Gastroesophageal sphincter (tissue), 4 donors: ENCODE measurements at regions not wholly inside any gene's neighbourhood (a gene's known extent, or its start where the extent isn't known, plus 50 kb on each side); places are given as distances from the start of the nearest gene placed in this dataset.

Source experiments
- ATAC-seq: fragments of 150-250 bp; one replicate; pipeline ENCODE4 v1.9.1; 2016; ENCODE audit warnings: mild to moderate bottlenecking, moderate library complexity
- H3K27ac ChIP-seq, 4 donors: fragments of 200-600 bp; sonication (generic) in 3 of 4; 1 replicate in 3 of 4; 2 replicates in 1 of 4; pipeline ENCODE4 v1.5.1; 2016 to 2019
- H3K27me3 ChIP-seq: fragments of 200-600 bp; sonication (generic); one replicate; pipeline ENCODE4 v1.5.1; 2019
- H3K36me3 ChIP-seq, 2 donors: fragments of 200-600 bp; sonication (generic); one replicate each; pipeline ENCODE4 v1.5.1; 2019; ENCODE audit warnings: control low read depth in 1 of 2
- H3K4me1 ChIP-seq, 3 donors: fragments of 200-600 bp; sonication (generic); 1 replicate in 2 of 3; 2 replicates in 1 of 3; pipeline ENCODE4 v1.5.1; 2016 to 2019; ENCODE audit warnings: control low read depth in 2 of 3
- H3K4me3 ChIP-seq, 2 donors: fragments of 200-600 bp; sonication (generic); one replicate each; pipeline ENCODE4 v1.5.1; 2019; ENCODE audit warnings: mild to moderate bottlenecking in 1 of 2, moderate library complexity in 1 of 2
- H3K9me3 ChIP-seq, 3 donors: fragments of 200-600 bp; sonication (generic); one replicate each; pipeline ENCODE4 v1.5.1; 2017 to 2019; ENCODE audit warnings: control low read depth in 2 of 3
- CTCF ChIP-seq, 4 experiments: fragments of 200-600 bp in 2 of 4; fragments of 450-650 bp in 2 of 4; sonication (generic) in 1 of 4; IDR thresholded peaks; one replicate each; pipeline ENCODE4 v1.5.1; 2017 to 2019; ENCODE audit warnings: antibody characterized with exemption in 4 of 4, mild to moderate bottlenecking in 2 of 4, moderate library complexity in 2 of 4
- EP300 ChIP-seq: sonication (generic); formaldehyde crosslinking; IDR thresholded peaks from one replicate; pipeline ENCODE4 v1.6.1; 2017; ENCODE audit warnings: antibody characterized with exemption, mild to moderate bottlenecking
- POLR2A ChIP-seq, 2 donors: fragments of 450-650 bp; IDR thresholded peaks; one replicate each; pipeline ENCODE4 v1.6.1; 2017; ENCODE audit warnings: antibody characterized with exemption in 2 of 2, mild to moderate bottlenecking in 2 of 2, moderate library complexity in 1 of 2
- POLR2AphosphoS5 ChIP-seq: sonication (generic); formaldehyde crosslinking; IDR thresholded peaks from one replicate; pipeline ENCODE4 v1.6.1; 2017; ENCODE audit warnings: antibody characterized with exemption
- WGBS, 2 donors: methylation state at CpG; one replicate each; pipeline ENCODE4 v1.1.5; 2018; ENCODE audit warnings: low coverage in 1 of 2; 5-methylcytosine and 5-hydroxymethylcytosine counted together

- no peak overlapping the region for H3K27ac ChIP-seq
- WGBS, 2 donors: 70 to 93% methylated on average over 5 of the region's 5 CpGs
- TF ChIP-seq EP300 (no peak), POLR2AphosphoS5 (no peak), CTCF (IDR thresholded peaks at IDR 0.05) (no peak), POLR2A (IDR thresholded peaks at IDR 0.05) (no peak)
Observed at GRCh38 chr12:24479131-24479530, 469.8 kb downstream of the BCAT1 start.

GRCh38 chr12:24478254-24478653 is 470.6 kb downstream of the BCAT1 start:
- Histone ChIP-seq H3K4me3 (no peak overlapping the region), H3K36me3 (no peaks in the 10 kb centered on the region), H3K4me1 (no peaks in the 10 kb centered on the region), H3K27ac (no peak overlapping the region), H3K27me3 (no peaks in the 10 kb centered on the region), H3K9me3 (no peaks in the 10 kb centered on the region)
- WGBS, 2 donors: 92 to 95% methylated on average over 1 of the region's 1 CpG
- no peak for TF ChIP-seq CTCF (IDR thresholded peaks at IDR 0.05)
- TF ChIP-seq POLR2AphosphoS5: no peak
- TF ChIP-seq EP300: no peak
- TF ChIP-seq POLR2A (IDR thresholded peaks at IDR 0.05): no peak
- ATAC-seq: no peak

More at GRCh38 chr12:24479131-24479530, 469.8 kb downstream of the BCAT1 start:
- no peaks in the 10 kb centered on the region for H3K27me3 ChIP-seq
- no peaks in the 10 kb centered on the region for H3K9me3 ChIP-seq
- no peak overlapping the region for H3K4me3 ChIP-seq
- H3K36me3 ChIP-seq: no peaks in the 10 kb centered on the region
- H3K4me1 ChIP-seq: no peaks in the 10 kb centered on the region
- no peak for ATAC-seq

GRCh38 chr12:24476310-24476709 is 472.6 kb downstream of the BCAT1 start:
- H3K9me3 ChIP-seq: no peaks in the 10 kb centered on the region
- H3K27ac ChIP-seq: no peak overlapping the region
- no peak for ATAC-seq
- H3K4me1 ChIP-seq: no peaks in the 10 kb centered on the region
- no peaks in the 10 kb centered on the region for H3K36me3 ChIP-seq
- 88 to 90% methylated on average over 2 to 6 of the region's 6 CpGs for WGBS, 2 donors
- no peak overlapping the region for H3K4me3 ChIP-seq
- TF ChIP-seq EP300: no peak
- no peak for TF ChIP-seq CTCF (IDR thresholded peaks at IDR 0.05)
- TF ChIP-seq POLR2AphosphoS5: no peak
- no peak for TF ChIP-seq POLR2A (IDR thresholded peaks at IDR 0.05)
- no peaks in the 10 kb centered on the region for H3K27me3 ChIP-seq

GRCh38 chr12:24475337-24475736 is 473.6 kb downstream of the BCAT1 start:
- Histone ChIP-seq H3K4me1 (no peaks in the 10 kb centered on the region), H3K4me3 (no peak overlapping the region), H3K27ac (no peak overlapping the region), H3K27me3 (no peaks in the 10 kb centered on the region), H3K36me3 (no peaks in the 10 kb centered on the region), H3K9me3 (no peaks in the 10 kb centered on the region)
- ATAC-seq: no peak
- TF ChIP-seq POLR2AphosphoS5 (no peak), CTCF (IDR thresholded peaks at IDR 0.05) (no peak), POLR2A (IDR thresholded peaks at IDR 0.05) (no peak), EP300 (no peak)
- 92 to 93% methylated on average over 3 to 5 of the region's 5 CpGs for whole genome bisulfite sequencing, 2 donors

- 90% methylated on average over 2 to 4 of the region's 4 CpGs for WGBS, 2 donors
- TF ChIP-seq POLR2A (IDR thresholded peaks at IDR 0.05) (no peak), EP300 (no peak), POLR2AphosphoS5 (no peak), CTCF (IDR thresholded peaks at IDR 0.05) (no peak)
- H3K9me3 ChIP-seq: no peaks in the 10 kb centered on the region
Observed at GRCh38 chr12:24473097-24473496, 475.8 kb downstream of the BCAT1 start.

More at GRCh38 chr12:24473097-24473496, 475.8 kb downstream of the BCAT1 start:
- no peaks in the 10 kb centered on the region for H3K27me3 ChIP-seq
- H3K27ac ChIP-seq: no peak overlapping the region
- ATAC-seq: no peak
- H3K4me1 ChIP-seq: no peaks in the 10 kb centered on the region
- no peak overlapping the region for H3K4me3 ChIP-seq
- H3K36me3 ChIP-seq: no peaks in the 10 kb centered on the region
